ENCODE measurements at regions not wholly inside any gene's neighbourhood (a gene's known extent, or its start where the extent isn't known, plus 50 kb on each side); places are given as distances from the start of the nearest gene placed in this dataset.

DNA sequence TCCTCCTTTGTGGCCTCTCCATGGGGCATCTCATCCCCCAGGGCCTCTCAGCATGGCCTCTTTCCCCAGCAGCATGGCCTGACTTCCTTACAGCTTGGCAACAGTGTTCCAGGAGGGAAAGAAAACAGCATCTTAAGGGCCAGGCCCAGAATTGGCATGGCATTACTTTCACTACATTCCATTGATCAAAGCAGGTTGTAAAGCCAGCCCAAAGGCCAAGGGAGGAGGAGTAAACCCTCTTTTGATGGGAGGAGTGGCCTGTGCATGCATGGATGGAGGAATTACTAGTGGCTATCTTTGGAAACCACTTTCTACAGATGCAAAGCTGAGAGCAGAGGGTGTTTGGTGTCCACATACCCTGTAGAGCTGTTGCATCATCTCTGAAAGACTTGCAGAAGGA is 149.4 kb downstream of the AIPL1 start:
- TF ChIP-seq TCF12 (IDR thresholded peaks at IDR 0.05; ENCODE audit: low read depth) (no peak), FOXM1 (IDR thresholded peaks at IDR 0.05; ENCODE audit: borderline replicate concordance, low read depth) (no peak), CREB1 (IDR thresholded peaks at IDR 0.05; ENCODE audit: low read depth) (no peak), TAF1 (IDR thresholded peaks at IDR 0.05; ENCODE audit: low read depth) (no peak), CEBPB (IDR thresholded peaks at IDR 0.05) (no peak), ZBTB7A (IDR thresholded peaks at IDR 0.05; ENCODE audit: low read depth) (no peak), RAD21 (IDR thresholded peaks at IDR 0.05; ENCODE audit: low read depth) (no peak), EP300 (IDR thresholded peaks at IDR 0.05; ENCODE audit: borderline replicate concordance) (no peak), NFIC (IDR thresholded peaks at IDR 0.05) (no peak)
- TF ChIP-seq, protein P1, sequence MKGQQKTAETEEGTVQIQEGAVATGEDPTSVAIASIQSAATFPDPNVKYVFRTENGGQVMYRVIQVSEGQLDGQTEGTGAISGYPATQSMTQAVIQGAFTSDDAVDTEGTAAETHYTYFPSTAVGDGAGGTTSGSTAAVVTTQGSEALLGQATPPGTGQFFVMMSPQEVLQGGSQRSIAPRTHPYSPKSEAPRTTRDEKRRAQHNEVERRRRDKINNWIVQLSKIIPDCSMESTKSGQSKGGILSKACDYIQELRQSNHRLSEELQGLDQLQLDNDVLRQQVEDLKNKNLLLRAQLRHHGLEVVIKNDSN (IDR thresholded peaks at IDR 0.05) = no peak
- TF ChIP-seq, protein P2, sequence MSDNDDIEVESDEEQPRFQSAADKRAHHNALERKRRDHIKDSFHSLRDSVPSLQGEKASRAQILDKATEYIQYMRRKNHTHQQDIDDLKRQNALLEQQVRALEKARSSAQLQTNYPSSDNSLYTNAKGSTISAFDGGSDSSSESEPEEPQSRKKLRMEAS (IDR thresholded peaks at IDR 0.05) = no peak
- TF ChIP-seq, protein P3, sequence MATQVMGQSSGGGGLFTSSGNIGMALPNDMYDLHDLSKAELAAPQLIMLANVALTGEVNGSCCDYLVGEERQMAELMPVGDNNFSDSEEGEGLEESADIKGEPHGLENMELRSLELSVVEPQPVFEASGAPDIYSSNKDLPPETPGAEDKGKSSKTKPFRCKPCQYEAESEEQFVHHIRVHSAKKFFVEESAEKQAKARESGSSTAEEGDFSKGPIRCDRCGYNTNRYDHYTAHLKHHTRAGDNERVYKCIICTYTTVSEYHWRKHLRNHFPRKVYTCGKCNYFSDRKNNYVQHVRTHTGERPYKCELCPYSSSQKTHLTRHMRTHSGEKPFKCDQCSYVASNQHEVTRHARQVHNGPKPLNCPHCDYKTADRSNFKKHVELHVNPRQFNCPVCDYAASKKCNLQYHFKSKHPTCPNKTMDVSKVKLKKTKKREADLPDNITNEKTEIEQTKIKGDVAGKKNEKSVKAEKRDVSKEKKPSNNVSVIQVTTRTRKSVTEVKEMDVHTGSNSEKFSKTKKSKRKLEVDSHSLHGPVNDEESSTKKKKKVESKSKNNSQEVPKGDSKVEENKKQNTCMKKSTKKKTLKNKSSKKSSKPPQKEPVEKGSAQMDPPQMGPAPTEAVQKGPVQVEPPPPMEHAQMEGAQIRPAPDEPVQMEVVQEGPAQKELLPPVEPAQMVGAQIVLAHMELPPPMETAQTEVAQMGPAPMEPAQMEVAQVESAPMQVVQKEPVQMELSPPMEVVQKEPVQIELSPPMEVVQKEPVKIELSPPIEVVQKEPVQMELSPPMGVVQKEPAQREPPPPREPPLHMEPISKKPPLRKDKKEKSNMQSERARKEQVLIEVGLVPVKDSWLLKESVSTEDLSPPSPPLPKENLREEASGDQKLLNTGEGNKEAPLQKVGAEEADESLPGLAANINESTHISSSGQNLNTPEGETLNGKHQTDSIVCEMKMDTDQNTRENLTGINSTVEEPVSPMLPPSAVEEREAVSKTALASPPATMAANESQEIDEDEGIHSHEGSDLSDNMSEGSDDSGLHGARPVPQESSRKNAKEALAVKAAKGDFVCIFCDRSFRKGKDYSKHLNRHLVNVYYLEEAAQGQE (IDR thresholded peaks at IDR 0.05; ENCODE audit: low read depth) = no peak
